ENCODE measurements at regions not wholly inside any gene's neighbourhood (a gene's known extent, or its start where the extent isn't known, plus 50 kb on each side); places are given as distances from the start of the nearest gene placed in this dataset.

DNA sequence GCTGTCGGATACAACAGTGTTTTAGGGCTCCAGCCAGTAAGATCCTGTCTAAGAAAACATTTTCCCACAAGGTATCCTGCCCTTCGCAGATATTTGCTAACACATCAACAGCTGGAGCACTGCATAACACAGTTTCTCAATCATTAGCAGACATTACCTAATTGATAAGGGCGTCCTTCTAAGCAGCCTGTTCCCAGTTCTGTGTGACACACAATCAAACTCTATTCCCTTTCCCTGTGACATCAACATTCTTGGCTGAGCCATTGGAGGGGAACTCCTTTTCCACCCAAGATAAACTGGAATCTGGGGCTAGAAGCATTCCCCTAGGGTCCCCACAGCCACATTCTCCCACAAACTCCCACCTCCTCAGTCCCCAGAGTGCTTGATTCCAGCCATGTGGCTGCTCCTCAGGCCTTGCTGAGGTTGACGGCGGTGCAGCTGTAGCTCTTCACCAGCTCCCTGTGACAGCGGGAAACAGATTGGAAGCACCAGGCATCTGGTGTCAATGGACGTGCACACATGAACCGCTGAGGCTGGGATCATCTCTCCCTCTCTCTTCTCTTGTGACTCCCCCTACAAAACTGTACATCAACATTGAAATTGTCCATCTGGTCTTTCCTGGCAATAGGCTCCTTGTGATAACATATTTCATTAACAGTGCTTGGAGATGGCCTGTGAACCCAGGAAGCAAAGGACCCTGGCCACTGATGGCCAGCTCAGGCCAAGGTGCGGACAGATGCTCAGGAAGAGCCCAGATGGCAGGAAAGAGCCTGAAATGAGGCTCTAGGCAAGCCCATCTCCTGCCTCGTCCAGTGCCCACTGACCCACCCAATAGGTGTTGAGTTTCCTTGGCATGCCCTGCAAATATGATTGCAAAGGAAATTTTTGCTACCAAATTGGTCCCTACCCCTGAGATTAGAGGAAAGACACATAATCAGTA is 131.1 kb upstream of the TBX20 start:
- no peak for DNase-seq

DNA sequence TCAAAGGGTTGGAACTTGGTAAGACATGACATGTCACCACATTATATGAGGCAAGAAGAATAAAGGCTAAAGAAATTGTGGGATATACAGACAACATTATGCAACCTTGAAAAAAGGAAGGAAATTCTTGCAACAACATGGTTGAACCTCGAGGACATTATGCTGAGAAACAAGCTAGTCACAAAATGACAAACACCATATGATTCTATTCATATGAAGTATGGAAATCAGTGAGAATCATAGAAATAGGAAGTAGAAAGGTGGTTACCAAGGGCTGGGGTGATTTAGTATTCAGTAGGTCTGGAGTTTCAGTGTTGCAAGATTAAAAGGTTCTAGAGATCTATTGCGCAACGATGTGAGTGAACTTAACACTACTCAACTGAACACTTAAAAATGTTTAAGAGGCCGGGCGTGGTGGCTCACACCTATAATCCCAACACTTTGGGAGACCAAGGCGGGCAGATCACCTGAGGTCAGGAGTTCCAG is 126.9 kb upstream of the TBX20 start:
- peak; percentile 68 for DNase-seq

GRCh38 chr7:35379481-35379880 is 125.6 kb upstream of the TBX20 start:
- DNase-seq = peak; percentile 37

GRCh38 chr7:35375516-35375915 is 121.6 kb upstream of the TBX20 start:
- DNase-seq = no peak

DNA sequence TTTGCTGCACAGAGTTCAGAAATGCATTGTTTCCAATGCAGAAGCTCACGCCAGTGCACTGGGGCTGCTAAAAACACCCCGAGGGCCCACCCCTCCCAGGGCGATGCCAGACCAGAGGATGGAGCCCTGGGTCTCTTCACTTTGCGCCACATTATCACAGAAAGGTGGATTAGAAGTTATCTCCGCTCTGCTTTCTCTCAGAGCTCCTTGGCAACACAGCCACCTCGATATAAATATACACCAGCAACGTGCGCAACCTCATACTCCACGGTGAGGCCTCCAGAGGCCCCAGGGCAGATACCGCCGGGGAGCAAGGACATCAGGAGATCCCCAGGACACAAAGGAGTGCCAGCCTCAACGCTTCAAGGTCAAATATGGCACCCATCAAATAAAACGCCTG is 121.0 kb upstream of the TBX20 start:
- DNase-seq = no peak

GRCh38 chr7:35371221-35371620 is 117.3 kb upstream of the TBX20 start:
- no peak for DNase-seq

GRCh38 chr7:35370687-35371086 is 116.8 kb upstream of the TBX20 start:
- DNase-seq = no peak

DNA sequence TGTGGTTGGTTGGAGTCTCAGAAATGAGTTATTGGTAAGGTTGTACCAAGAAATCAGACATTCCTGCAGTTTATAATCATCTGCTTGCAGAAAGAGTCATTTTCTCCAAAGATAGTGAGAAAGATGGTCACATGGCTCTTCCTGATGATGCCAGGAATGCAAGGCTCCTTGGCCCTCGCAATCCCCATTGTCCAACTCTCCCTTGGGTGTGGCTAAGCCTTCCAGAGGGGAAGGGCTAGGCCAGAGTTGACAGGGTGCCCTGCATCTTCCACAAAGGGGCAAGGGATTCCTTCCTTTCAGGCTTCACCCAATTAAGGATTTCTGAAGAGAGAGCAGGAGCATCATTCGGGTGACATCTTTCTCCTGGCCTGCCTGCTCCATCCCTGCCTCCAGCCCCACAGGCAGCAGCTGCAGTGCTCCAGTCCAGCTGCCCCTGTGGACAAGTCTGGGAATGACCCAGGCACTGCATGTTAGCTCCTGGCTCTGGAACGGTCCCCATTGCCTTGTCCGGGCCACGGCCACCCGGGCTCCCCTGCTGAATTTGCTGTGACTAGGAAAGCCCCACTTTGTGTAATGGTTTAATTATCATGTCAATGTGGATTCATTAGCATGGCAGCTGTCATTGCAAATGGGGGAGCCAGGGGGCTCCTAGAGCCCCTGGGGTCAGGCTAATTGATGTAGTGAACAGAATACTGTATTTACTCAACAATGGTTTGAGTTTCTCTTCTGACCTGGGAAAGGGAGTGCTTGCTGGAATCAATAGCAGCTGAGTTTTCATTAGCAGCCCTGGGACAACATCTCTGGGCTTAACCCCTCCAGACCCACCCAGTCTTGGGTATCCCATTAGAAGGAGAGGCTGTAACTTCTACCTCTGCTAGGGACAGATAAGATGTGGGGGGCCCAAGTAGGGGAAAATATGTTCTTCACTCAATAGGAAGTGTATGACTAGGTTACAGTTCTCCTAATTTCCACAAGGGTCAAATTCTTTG is 112.6 kb upstream of the TBX20 start:
- no peak for DNase-seq

DNA sequence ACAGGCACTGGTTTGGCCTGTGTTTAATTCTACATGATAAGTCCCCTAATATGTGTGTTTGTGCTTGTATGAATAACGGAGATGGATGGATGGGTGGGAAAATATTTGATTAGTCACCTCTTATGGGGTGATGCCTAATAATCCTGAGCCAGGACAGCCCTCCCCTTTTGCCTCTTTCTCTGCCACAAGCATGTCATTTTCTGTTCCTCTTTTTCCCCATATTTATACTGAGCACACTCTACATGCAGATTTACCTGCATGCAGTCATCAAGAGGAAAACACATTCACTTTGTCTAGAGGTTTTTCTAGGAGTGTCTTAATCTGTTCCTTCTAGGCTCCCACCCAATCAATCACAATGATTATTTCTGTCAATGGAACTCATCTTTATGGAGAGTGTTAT is 111.6 kb upstream of the TBX20 start:
- DNase-seq = no peak

- no peak for DNase-seq
Observed at GRCh38 chr7:35362341-35362740, 108.4 kb upstream of the TBX20 start.

DNA sequence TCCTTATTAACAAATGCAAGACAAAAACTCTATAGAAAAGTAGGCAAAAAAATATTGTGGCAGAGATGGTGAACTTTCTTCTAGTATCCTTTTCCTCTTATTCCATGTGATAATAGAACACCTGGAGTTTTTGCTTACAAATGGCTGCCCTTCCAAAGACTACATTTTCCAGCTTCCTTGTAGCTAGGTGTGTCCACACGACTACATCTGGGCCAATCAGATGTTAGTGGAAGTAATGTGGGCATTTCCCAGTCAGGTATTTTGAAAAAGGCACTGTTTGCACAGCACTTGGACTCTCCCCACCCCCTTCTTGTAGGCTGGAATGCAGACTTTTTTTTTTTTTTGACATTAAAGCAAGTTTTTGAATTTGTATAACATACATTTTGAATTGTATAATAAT is 105.5 kb upstream of the TBX20 start:
- DNase-seq = no peak

DNA sequence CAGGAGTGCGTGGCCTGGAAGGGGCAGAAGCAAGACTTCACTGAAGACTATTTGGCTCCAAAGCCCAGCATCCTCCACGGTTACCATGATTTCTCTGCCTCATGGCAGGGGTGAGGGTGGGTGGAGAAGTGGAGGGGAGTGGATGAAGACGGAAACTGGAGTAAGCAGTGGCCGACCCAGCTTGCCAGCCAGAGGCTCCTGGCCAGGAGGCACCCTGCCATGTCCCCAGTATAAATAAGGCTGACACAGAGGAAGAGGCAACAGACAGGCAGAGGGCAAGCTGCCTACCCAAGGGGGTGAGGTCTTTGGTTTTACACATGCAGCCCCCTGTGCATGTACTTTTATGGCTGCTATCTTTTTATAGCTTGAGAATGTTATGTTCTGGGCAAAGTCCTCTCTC is 102.6 kb upstream of the TBX20 start:
- no peak for DNase-seq

DNA sequence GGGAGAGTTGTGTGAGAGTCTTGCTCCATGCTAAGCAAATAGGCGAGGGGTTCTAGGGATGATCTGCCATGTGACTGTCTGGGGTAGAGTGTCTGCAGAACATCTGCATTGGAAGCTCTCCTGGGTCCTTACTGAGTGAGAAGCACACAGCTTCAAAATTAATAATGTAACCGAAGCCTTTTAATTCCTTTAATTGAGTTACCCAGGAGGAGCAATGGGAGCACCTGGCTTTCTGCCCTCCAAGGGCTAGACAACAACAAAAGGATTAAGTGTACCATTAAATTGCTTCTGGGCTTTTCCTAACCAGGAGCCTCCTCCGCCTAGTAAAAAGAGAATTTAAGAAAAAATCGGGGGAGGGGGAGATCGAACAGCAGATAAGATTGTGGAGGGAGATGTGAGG is 102.0 kb upstream of the TBX20 start:
- DNase-seq = no peak

DNA sequence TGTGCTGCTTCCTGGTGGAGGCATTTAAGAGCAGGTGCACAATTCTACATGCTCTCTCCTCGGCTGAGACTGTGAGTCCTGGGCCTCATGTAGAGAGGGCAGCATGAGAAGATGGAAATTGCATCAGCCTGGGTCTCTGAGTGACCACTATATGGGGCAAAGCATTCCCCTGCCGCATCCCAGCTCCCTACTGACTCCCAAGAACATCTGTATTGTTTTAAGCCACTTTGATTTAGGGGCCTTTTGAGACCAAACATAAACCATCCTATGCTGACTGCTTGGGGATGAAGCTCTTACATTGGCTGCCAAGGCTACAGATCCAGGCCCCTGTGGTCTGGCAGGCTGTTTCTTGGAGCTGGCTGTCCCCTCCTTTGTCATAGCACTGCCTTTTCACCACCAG is 101.3 kb upstream of the TBX20 start:
- DNase-seq = no peak

DNA sequence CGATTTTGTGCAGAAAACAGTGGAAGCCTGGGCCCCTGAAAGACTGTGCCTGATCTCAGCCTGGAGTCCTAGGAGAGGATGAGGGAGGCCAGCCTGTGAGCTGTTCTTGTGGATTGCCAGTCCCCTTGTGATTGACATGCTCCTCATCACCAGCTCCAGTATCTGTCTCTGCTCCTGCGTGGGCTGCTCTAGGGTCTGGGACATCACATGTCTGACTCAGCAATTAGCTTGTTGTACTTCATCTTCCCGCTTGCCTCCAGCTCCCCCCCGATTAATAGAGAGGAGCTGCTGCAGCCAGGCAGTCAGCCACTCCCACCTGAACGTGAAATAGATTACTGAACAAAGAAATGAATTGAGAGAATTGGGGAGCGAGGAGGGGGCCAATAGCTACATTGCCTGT is 99.6 kb upstream of the TBX20 start:
- DNase-seq = no peak

- no peak for DNase-seq
Observed at GRCh38 chr7:35351466-35351865, 97.6 kb upstream of the TBX20 start.

- no peak for DNase-seq
Observed at GRCh38 chr7:35348611-35349400, 94.9 kb upstream of the TBX20 start.

GRCh38 chr7:35342786-35343185 is 88.9 kb upstream of the TBX20 start:
- no peak for DNase-seq

DNA sequence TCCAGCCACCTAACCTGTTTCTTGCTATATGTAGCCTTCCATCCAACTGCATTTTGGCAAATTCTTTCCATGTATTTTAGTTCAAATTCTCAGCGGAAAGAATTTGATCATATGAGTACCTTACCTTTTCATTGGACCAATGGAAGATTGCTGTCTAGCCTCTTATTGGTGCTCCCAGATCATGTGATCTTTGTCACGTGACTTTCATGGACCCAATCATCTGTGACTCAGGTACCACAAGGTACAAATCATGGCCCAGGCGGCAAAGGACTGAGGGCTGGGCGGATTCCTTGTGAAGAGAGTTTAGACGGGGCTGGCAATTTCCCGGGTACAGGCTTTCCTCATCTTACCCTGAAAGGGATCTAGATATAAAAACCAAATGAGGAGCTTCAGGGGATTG is 85.9 kb upstream of the TBX20 start:
- no peak for DNase-seq

DNA sequence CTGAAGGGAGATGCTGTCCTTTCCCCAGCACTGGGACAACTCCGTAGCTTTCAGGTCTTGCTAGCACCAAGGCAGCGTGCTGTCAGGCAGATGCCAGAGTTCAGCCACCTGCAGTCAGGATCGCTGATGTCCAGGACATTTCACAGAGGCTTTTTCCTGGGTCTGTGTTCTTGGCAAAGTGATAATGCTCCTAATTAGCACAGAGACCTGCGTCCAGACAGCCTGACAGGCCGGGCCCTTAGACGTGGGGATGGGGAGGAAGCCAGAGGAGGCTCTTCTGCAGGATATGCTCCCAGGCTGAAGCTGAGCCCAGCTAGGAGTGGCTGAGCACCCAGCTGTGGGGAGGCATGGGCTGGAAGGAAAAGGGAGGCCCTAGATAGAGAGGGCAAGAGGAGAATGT is 82.5 kb upstream of the TBX20 start:
- DNase-seq = no peak

DNA sequence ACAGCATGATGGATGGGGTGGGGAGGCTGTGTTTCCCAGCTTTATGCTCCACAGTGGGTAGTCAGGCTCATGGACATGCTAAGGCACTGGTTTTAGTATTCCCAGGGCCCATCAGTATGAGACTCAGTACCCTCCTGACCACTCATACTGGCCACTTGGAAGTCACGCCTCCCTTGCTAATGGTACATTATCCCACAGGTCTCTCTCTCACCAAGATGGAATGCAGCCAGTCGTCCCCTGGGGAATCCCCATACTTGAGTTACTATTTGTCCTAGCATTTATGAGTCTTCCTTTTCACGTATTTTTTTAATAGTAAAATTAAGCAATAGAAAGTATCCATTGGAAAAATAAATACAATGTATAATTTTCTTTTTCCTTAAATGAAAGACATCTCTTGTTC is 80.6 kb upstream of the TBX20 start:
- DNase-seq = no peak

DNA sequence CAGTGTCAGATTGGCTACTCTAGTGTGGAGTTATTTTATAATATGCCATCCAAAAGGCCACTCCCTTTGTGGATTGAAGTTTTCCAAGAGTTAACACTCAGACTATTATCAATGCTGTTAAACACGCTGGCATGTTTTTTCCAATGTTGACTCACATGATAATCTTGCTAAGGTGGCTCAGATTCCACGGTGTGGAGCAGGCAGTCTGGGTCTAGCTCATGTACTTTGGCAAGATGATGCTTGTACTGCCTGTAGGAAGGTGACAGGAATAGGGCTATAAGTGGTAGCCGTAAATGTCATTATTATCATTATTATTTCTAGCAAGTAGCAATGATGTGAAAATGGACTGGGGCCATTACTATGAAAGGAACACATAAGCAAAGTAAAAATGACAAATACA is 79.4 kb upstream of the TBX20 start:
- DNase-seq = no peak
